Anterior cingulate cortex (tissue), 58 donors: ENCODE measurements at regions not wholly inside any gene's neighbourhood (a gene's known extent, or its start where the extent isn't known, plus 50 kb on each side); places are given as distances from the start of the nearest gene placed in this dataset.

Experiments used
- DNase-seq, 58 donors: peaks; one replicate each; lab custom pipeline; 2025; lab: John Stamatoyannopoulos, UW

- DNase-seq = peak in 2 of 58 donors; percentile 3 to 17
These were observed 1127.3 kb upstream of the AUTS2 start for GRCh38 chr7:68470836-68471435.

GRCh38 chr7:68472688-68473087, 1125.6 kb upstream of the AUTS2 start:
- DNase-seq = no peak

GRCh38 chr7:68474661-68475216, 1123.5 kb upstream of the AUTS2 start:
- no peak for DNase-seq

DNA sequence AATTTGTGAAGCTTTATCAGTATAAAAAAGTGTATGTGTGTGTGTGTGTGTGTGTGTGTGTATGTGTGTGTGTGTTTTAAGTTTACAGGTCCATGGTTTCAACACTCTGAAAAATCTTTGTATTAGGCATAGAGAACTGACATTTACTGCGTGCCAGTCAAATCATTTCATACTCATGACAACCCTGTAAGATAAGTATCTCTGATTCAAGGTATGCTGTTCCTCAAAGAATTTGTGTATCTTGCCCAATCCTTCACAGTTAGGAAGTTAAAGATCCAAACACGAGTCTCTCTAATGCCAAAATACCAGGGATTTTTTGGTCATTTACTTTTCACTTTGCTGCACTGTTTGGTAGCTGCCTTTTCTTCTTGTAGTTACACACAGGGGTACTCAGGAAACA, 1121.3 kb upstream of the AUTS2 start:
- no peak for DNase-seq

DNA sequence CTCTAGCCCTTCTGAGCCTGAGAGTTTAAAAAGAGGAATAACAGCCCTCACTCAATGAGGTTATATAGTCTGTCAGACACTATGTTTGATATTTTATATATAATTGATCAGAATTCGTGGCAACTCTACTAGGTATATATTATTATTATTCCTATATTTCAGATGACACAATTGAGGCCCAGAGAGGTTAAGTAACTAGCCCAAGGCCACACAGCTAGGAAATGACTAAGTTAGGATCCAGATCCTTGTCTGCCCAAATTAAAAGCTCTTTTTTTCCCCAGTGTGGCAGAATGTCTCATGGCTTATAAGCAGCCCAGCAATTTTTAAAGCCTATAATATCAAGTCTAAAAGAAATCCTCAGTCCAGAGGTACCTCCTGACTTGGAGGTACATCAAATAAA, 1119.9 kb upstream of the AUTS2 start:
- DNase-seq = no peak

GRCh38 chr7:68482800-68483199, 1115.5 kb upstream of the AUTS2 start:
- no peak for DNase-seq

DNA sequence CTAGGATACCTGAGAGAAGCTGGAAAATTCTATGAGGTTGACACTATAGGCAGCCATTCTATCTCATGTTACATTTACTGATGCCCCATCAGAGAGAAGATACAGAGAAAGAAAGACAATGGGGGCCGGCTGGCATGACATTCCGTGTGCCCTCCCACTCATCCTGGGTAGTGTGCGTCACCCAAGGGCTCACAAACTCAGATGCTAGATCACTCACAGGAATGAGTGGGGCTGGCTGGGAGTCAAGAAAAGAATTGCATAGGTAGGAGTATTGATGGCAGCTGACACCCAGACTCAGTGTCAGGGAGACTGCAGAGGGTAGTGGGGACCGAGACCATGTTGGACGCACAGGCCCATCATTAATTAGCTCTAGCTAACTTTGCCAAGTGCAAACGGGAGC, 1113.5 kb upstream of the AUTS2 start:
- DNase-seq = peak in 1 of 58 donors; percentile 1

GRCh38 chr7:68485253-68485917, 1112.9 kb upstream of the AUTS2 start:
- DNase-seq = no peak

DNA sequence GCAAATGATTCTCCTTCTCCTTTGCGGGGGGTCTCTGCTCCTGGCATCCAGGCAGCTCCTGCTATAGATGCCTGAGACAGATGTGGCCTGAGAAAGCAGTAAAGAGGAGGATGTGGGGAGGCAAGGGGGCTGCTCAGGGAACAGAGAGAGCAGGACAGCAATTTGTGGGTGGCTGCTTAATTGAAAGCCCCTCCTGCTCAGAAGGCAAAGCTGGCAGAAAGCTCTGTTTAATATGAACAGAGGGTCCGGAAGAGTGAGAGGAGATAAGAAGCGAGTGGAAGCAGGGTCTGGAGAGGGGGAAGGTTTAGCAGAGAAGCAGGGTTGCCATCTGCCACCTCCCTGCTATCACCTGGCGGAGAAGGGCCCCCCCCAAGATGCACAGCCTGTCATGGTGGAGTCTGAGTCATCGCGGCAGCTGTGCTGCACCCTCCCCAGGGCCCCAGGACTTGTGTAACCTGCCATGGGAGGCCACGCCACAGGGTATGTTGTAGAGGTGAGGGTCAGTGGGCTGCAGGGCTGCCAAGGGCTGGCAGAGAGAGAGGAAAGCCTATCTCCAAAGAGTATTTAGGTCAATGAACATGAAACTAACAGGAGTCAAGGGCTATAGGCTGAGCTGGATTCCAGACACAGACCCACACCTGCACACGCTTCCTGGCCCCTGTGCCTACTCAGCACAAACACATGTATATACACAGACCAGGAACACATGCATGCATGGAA, 1109.8 kb upstream of the AUTS2 start:
- DNase-seq = no peak

DNA sequence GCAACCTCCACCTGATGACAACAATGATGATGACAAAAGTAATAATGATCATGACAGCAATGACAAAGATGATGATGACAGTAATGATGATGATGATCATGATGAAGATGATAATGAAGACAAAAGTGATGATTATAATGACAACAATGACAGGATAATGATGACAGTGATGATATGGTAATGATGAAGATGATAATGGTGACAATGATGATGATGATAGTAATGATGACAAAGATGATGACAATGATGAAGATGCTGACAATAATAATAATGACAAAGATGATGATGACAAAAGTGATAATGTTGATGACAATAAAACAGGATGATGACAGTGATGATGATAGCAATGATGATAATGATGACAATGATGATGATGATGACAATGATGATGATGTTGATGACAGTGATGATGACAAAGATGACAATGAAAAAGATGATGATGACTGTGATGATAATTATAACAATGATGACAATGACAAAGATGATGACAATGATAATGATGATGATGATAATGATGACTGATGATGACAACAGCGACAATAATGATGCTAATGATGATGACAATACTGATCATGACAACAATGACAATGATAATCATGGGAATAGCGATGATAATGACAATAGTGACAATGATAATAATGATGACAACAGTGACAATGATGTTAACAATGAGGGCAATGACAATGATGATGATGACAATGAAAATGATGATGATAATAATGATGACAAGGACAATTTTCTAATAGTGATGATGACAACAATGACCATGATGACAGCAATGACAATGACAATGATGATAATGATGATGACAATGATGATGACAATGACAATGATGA, 1106.5 kb upstream of the AUTS2 start:
- DNase-seq = no peak

DNA sequence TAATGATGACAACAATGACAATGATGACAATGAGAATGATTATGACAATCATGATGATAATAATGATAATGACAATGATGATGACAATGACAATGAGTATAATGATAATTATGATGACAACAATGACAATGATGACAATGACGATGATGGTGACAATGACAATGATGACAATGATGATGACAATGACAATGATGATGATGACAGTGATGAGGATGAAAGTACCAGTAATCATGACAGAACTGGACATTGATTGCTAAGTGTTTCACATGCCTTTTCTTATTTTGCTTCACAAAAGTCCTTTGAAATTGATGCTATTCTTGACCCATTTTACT, 1106.0 kb upstream of the AUTS2 start:
- DNase-seq = no peak

GRCh38 chr7:68503400-68503799, 1094.9 kb upstream of the AUTS2 start:
- DNase-seq = no peak

DNA sequence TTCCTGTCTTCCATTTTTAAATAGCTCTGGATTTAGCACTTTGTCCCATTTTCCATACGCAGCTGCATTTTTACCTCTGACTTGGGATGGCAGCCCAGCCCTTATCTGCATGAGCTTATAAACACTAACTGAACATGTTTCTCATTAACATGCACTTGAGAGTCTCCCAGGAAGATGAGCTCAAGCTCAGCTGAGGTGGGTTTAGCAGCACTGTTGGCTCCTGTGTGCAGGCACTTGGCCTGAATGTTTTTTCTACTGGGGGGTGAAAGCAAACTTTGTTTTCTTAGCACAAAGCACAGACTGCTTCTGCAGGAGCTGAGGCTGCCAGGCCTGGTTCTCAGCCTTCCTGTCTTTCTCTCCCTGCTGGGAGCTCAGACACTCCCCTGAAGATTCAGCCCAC, 1093.6 kb upstream of the AUTS2 start:
- DNase-seq = no peak

DNA sequence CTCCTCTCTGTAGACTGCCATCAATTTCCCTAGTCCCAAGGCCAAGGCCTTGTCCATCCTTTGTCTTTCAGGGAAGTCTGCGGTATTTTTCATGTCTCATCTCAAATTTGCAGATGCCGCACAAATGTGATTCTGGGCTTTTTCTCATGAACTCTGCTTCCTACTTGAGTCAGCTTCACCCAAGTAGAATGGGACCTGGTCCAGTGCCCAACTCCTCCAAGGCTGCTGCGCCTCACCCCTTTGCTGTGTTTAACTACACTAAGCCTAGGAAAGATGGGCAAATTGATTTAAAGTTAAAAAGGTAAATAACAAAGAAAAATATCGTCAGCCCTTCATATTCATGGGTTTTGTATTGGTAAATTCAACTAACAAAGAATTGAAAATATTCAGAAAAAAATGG, 1092.6 kb upstream of the AUTS2 start:
- no peak for DNase-seq

- no peak for DNase-seq
These were observed 1090.6 kb upstream of the AUTS2 start for GRCh38 chr7:68507668-68508067.

- no peak for DNase-seq
These were observed 1089.2 kb upstream of the AUTS2 start for GRCh38 chr7:68509054-68509453.

DNA sequence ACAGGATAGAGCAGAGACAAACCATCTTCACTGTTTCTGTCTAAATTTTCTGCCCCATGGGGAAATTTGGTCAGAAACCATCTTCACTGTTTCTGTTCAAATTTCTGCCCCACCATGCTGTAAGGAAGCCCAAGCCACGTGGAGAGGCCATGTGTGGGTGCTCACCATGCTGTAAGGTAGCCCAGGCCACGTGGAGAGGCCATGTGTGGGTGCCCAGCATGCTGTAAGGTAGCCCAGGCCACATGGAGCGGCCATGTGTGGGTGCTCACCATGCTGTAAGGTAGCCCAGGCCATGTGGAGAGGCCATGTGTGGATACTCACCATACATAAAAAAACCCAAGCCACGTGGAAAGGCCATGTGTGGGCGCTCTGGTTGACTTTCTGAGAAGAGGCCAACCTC, 1088.7 kb upstream of the AUTS2 start:
- DNase-seq = no peak

DNA sequence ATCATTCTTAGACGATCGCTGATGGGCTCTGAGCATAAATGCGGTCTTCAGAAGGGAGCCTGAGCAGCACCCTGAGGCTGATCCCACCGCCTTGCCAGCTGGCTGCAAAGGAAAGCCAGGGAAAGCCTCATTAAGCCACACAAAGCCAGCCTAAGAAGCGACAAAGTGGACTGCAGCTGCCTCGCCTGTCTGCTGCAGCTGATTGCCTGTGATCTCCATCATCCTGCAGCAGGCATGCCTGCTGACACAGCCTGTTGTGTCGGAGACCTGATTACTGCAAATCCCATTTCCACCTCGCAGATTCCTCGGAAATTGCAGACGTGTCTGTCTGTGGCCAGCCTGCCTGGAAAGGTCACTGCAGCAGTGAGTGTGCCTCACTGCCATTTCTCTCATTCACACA, 1087.0 kb upstream of the AUTS2 start:
- DNase-seq = peak in 31 of 58 donors; percentile 2 to 54 (median 16)

DNA sequence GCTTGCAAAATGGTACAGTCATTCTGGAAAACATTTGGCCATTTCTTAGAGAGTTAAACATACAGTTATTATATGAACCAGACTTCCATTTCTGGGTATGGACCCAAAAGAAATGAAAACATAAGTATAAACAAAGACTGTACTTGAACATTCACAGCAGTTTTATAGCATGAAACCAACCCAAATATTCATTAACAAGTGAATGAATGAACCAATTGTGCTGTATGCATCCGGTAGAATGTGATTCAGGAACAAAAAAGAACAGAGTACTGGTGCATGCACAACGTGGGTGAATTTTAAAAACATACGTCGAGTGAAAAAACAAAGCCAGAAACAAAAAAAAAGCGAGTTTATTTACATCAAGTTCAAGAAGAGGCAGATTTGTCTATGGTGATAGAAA, 1085.8 kb upstream of the AUTS2 start:
- no peak for DNase-seq

DNA sequence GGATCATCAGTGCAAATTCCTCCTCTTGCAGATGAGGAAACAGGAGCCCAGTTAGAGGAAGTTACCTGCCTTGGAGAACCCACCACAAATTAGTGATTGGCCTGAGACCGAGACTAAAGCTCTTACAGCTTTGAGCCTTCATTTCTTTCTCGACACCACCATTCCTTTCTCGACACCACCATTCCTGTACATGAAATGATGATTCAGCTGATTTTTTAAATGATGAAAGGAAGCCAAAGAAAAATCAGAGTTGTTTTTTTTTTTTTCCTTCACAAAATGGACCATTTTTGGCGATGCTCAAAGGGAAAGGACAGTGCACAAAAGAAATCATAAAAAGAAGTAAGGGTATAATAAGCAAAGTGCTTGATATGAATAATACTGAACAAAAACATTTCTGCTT, 1080.2 kb upstream of the AUTS2 start:
- no peak for DNase-seq

- DNase-seq = peak in 1 of 58 donors; percentile 22
These were observed 1074.1 kb upstream of the AUTS2 start for GRCh38 chr7:68524126-68524525.
